HEK293 (cell line): ENCODE measurements at regions not wholly inside any gene's neighbourhood (a gene's known extent, or its start where the extent isn't known, plus 50 kb on each side); places are given as distances from the start of the nearest gene placed in this dataset.

Source experiments
- HOXA7 ChIP-seq: sonication (generic); formaldehyde crosslinking; IDR thresholded peaks from 2 replicates; pipeline ENCODE4 v1.8.1; 2022; ENCODE audit warnings: missing genetic modification reagents, borderline replicate concordance
- KLF9 ChIP-seq: fragments of 450-650 bp; formaldehyde crosslinking; IDR thresholded peaks from 2 replicates; pipeline ENCODE4 v1.5.1; 2016; ENCODE audit warnings: missing biosample characterization, missing genetic modification characterization, low read depth
- PRDM1 ChIP-seq: fragments of 450-650 bp; formaldehyde crosslinking; IDR thresholded peaks from 2 replicates; pipeline ENCODE4; 2016; ENCODE audit warnings: missing biosample characterization, missing genetic modification characterization
- TCF7L2 ChIP-seq: IDR thresholded peaks from 2 replicates; pipeline ENCODE4 v1.6.1; 2011; ENCODE audit warnings: low read depth, mild to moderate bottlenecking, inconsistent platforms, low read length, moderate library complexity, borderline replicate concordance
- ZNF155 ChIP-seq: fragments of 450-650 bp; formaldehyde crosslinking; IDR thresholded peaks from 2 replicates; pipeline ENCODE4 v1.5.1; 2016; ENCODE audit warnings: missing biosample characterization, missing genetic modification characterization
- ZNF239 ChIP-seq: fragments of 450-650 bp; formaldehyde crosslinking; IDR thresholded peaks from 2 replicates; pipeline ENCODE4 v1.5.1; 2016; ENCODE audit warnings: missing biosample characterization, missing genetic modification characterization
- ZNF335 ChIP-seq: fragments of 450-650 bp; formaldehyde crosslinking; conservative IDR thresholded peaks from 2 replicates; pipeline ENCODE4 v1.5.1; 2016; ENCODE audit warnings: missing biosample characterization, missing genetic modification characterization
- TF ChIP-seq, protein P1 (sequence below): fragments of 450-650 bp; formaldehyde crosslinking; IDR thresholded peaks from 2 replicates; pipeline ENCODE4 v1.5.1; 2016; ENCODE audit warnings: missing biosample characterization, missing genetic modification characterization
- TF ChIP-seq, protein P2 (sequence below): fragments of 450-650 bp; formaldehyde crosslinking; IDR thresholded peaks from 2 replicates; pipeline ENCODE4 v1.5.1; 2016; ENCODE audit warnings: missing biosample characterization, missing genetic modification characterization
- TF ChIP-seq, protein P3 (sequence below): fragments of 450-650 bp; IDR thresholded peaks from 2 replicates; pipeline ENCODE4 v1.5.1; 2018; ENCODE audit warnings: missing biosample characterization, mild to moderate bottlenecking, missing genetic modification characterization

DNA sequence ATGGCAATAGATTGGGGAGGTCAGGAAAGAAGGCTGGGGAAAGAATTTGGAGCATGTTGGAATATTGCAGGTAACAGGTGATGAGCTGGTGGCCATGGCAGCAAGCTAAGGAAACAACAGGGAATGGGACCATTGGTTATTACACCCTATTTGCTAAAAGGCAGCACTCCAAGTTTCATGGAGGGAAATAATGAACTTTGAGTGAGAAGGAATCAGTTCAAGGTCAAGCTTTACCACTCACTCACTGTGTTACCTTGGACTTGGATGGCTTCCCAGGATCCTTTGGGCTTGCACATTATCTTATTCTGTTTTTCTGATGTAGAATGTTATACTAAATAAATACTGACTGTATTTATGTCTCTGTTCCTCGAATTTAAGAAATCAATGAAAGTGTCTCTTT, 792.8 kb upstream of the CDH8 start:
- no peak for TF ChIP-seq ZNF335
- TF ChIP-seq, protein P1, sequence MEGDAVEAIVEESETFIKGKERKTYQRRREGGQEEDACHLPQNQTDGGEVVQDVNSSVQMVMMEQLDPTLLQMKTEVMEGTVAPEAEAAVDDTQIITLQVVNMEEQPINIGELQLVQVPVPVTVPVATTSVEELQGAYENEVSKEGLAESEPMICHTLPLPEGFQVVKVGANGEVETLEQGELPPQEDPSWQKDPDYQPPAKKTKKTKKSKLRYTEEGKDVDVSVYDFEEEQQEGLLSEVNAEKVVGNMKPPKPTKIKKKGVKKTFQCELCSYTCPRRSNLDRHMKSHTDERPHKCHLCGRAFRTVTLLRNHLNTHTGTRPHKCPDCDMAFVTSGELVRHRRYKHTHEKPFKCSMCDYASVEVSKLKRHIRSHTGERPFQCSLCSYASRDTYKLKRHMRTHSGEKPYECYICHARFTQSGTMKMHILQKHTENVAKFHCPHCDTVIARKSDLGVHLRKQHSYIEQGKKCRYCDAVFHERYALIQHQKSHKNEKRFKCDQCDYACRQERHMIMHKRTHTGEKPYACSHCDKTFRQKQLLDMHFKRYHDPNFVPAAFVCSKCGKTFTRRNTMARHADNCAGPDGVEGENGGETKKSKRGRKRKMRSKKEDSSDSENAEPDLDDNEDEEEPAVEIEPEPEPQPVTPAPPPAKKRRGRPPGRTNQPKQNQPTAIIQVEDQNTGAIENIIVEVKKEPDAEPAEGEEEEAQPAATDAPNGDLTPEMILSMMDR = no peak
- TF ChIP-seq ZNF155 (tag by site-specific recombination) = no peak
- TF ChIP-seq, protein P2, sequence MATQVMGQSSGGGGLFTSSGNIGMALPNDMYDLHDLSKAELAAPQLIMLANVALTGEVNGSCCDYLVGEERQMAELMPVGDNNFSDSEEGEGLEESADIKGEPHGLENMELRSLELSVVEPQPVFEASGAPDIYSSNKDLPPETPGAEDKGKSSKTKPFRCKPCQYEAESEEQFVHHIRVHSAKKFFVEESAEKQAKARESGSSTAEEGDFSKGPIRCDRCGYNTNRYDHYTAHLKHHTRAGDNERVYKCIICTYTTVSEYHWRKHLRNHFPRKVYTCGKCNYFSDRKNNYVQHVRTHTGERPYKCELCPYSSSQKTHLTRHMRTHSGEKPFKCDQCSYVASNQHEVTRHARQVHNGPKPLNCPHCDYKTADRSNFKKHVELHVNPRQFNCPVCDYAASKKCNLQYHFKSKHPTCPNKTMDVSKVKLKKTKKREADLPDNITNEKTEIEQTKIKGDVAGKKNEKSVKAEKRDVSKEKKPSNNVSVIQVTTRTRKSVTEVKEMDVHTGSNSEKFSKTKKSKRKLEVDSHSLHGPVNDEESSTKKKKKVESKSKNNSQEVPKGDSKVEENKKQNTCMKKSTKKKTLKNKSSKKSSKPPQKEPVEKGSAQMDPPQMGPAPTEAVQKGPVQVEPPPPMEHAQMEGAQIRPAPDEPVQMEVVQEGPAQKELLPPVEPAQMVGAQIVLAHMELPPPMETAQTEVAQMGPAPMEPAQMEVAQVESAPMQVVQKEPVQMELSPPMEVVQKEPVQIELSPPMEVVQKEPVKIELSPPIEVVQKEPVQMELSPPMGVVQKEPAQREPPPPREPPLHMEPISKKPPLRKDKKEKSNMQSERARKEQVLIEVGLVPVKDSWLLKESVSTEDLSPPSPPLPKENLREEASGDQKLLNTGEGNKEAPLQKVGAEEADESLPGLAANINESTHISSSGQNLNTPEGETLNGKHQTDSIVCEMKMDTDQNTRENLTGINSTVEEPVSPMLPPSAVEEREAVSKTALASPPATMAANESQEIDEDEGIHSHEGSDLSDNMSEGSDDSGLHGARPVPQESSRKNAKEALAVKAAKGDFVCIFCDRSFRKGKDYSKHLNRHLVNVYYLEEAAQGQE (tag by site-specific recombination) = no peak
- TF ChIP-seq KLF9 (tag by site-specific recombination) = no peak
- no peak for TF ChIP-seq ZNF239 (tag by site-specific recombination)
- TF ChIP-seq, protein P3, sequence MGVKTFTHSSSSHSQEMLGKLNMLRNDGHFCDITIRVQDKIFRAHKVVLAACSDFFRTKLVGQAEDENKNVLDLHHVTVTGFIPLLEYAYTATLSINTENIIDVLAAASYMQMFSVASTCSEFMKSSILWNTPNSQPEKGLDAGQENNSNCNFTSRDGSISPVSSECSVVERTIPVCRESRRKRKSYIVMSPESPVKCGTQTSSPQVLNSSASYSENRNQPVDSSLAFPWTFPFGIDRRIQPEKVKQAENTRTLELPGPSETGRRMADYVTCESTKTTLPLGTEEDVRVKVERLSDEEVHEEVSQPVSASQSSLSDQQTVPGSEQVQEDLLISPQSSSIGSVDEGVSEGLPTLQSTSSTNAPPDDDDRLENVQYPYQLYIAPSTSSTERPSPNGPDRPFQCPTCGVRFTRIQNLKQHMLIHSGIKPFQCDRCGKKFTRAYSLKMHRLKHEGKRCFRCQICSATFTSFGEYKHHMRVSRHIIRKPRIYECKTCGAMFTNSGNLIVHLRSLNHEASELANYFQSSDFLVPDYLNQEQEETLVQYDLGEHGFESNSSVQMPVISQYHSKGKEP = no peak
- no peak for TF ChIP-seq PRDM1 (tag by site-specific recombination)
- no peak for TF ChIP-seq TCF7L2
- no peak for TF ChIP-seq HOXA7 (CRISPR knock-in tag)
